HepG2 (cell line): ENCODE measurements at regions not wholly inside any gene's neighbourhood (a gene's known extent, or its start where the extent isn't known, plus 50 kb on each side); places are given as distances from the start of the nearest gene placed in this dataset.

ENCODE experiments used
- ATAC-seq: fragments of 200-7000 bp; cut with Tn5 transposase; 3 replicates; pipeline ENCODE4 v1.9.1; 2020; ENCODE audit warnings: mild to moderate bottlenecking, moderate library complexity
- BruUV-seq: library from RNA; stranded (reverse); fragments of 400-500 nt; replicated peaks from 2 replicates; lab custom pipeline; 2021; lab: Mats Ljungman, UMichigan
- CTCF ChIA-PET: fragments of 300-600 bp; formaldehyde crosslinking; extraction: SDS; loops from one replicate; lab custom pipeline; 2021; ENCODE audit warnings: low total read pairs, inconsistent platforms, low intra/inter-chr PET ratio; lab: Yijun Ruan, JAX
- POLR2A ChIA-PET: fragments of 350-600 bp; sonication (Branson Sonifier 250); formaldehyde crosslinking; loops from one replicate; lab custom pipeline; 2020; ENCODE audit warnings: antibody characterized with exemption, inconsistent platforms; lab: Yijun Ruan, JAX
- DNase-seq: peaks from one replicate; pipeline ENCODE4 v3.0.0-alpha.2; 2015; ENCODE audit warnings: low spot score
- FAIRE-seq: peaks from 3 replicates; lab custom pipeline; 2011; peaks lifted over from hg19 to GRCh38; lab: Jason Lieb, UNC
- H2AFZ ChIP-seq: one replicate; pipeline ENCODE4 v1.6.1; 2011; ENCODE audit warnings: low read length, inconsistent platforms
- H3K27ac ChIP-seq: fragments of 300-600 bp; 3 replicates; pipeline ENCODE4 v1.8.0; 2011; ENCODE audit warnings: mixed run types, mild to moderate bottlenecking, mixed read lengths, low read length, inconsistent platforms; ENCODE audit not compliant: insufficient read depth; ENCODE audit errors: extremely low read length
- H3K27me3 ChIP-seq, 2 experiments: fragments of 200-600 bp in 1 of 2; 2 replicates in 1 of 2; 3 replicates in 1 of 2; pipeline versions ENCODE4 v1.6.0 to v1.8.0; 2011; ENCODE audit warnings: low read length in 2 of 2, mild to moderate bottlenecking in 2 of 2, moderate library complexity in 2 of 2, inconsistent platforms in 1 of 2; ENCODE audit not compliant: insufficient read depth in 2 of 2, control insufficient read depth in 1 of 2
- H3K36me3 ChIP-seq, 2 experiments: fragments of 200-600 bp in 1 of 2; replicated peaks in 1 of 2; 2 replicates in 1 of 2; 3 replicates in 1 of 2; pipeline versions ENCODE4 v1.5.1 to v1.8.0; 2011; ENCODE audit warnings: low read length in 2 of 2, inconsistent platforms in 1 of 2; ENCODE audit not compliant: insufficient read depth in 2 of 2, control insufficient read depth in 1 of 2
- H3K4me1 ChIP-seq: 2 replicates; pipeline ENCODE4 v1.5.1; 2012; ENCODE audit warnings: low read length, inconsistent platforms; ENCODE audit not compliant: insufficient read depth
- H3K4me2 ChIP-seq: 2 replicates; pipeline ENCODE4 v1.6.0; 2011; ENCODE audit warnings: low read depth, low read length, inconsistent platforms
- H3K4me3 ChIP-seq, 3 experiments: fragments of 200-600 bp in 1 of 3; sonication (generic), shearing (Covaris generic) in 1 of 3; replicated peaks in 1 of 3; 2 replicates each; pipeline ENCODE4 v1.5.1; 2011 to 2016; ENCODE audit warnings: low read length in 3 of 3, inconsistent platforms in 2 of 3, low read depth in 2 of 3, mild to moderate bottlenecking in 2 of 3, control low read depth in 1 of 3, mixed read lengths in 1 of 3; ENCODE audit not compliant: insufficient read depth in 1 of 3
- H3K79me2 ChIP-seq: one replicate; pipeline ENCODE4 v1.6.1; 2011; ENCODE audit warnings: low read length, inconsistent platforms; ENCODE audit not compliant: insufficient read depth
- H3K9ac ChIP-seq: 2 replicates; pipeline ENCODE4 v1.6.0; 2011; ENCODE audit warnings: mild to moderate bottlenecking, low read depth, low read length, inconsistent platforms; ENCODE audit not compliant: insufficient read depth
- H3K9me3 ChIP-seq: 2 replicates; pipeline ENCODE4 v1.5.1; 2012; ENCODE audit warnings: mild to moderate bottlenecking, low read length
- H4K20me1 ChIP-seq: 2 replicates; pipeline ENCODE4 v1.6.0; 2011; ENCODE audit warnings: inconsistent platforms, mild to moderate bottlenecking, low read length, moderate library complexity; ENCODE audit not compliant: insufficient read depth
- ATF7 ChIP-seq, 2 experiments: fragments of 450-650 bp in 1 of 2; sonication (generic) in 1 of 2; formaldehyde crosslinking in 1 of 2; IDR thresholded peaks; 2 replicates each; pipeline versions ENCODE4 v1.4.0 to v1.6.1; 2016 to 2020; ENCODE audit warnings: antibody characterized with exemption in 1 of 2, mild to moderate bottlenecking in 1 of 2, missing genetic modification reagents in 1 of 2
- CREB1 ChIP-seq, 2 experiments: fragments of 450-650 bp in 1 of 2; IDR thresholded peaks; 2 replicates each; pipeline ENCODE4 v1.6.1; 2016 to 2017; ENCODE audit warnings: control low read depth in 1 of 2, mild to moderate bottlenecking in 1 of 2, missing compliant biosample characterization in 1 of 2, missing genetic modification characterization in 1 of 2
- FOSL2 ChIP-seq: sonication (generic); formaldehyde crosslinking; IDR thresholded peaks from 2 replicates; pipeline ENCODE4 v1.4.0; 2020; ENCODE audit warnings: missing genetic modification reagents
- GABPA ChIP-seq, 2 experiments: IDR thresholded peaks; 2 replicates each; pipeline ENCODE4 v1.6.1; 2011 to 2016; ENCODE audit warnings: low read depth in 2 of 2, low read length in 1 of 2, missing biosample characterization in 1 of 2, missing genetic modification characterization in 1 of 2
- KLF16 ChIP-seq, 2 experiments: sonication (generic) in 1 of 2; formaldehyde crosslinking in 1 of 2; IDR thresholded peaks; 2 replicates each; pipeline versions ENCODE4 v1.6.1 to v1.8.0; 2016 to 2023; ENCODE audit warnings: missing genetic modification reagents in 2 of 2, missing compliant biosample characterization in 1 of 2
- SSRP1 ChIP-seq: IDR thresholded peaks from 2 replicates; pipeline ENCODE4 v1.6.1; 2016; ENCODE audit warnings: control low read depth
- ZNF678 ChIP-seq: sonication (generic); formaldehyde crosslinking; IDR thresholded peaks from 2 replicates; pipeline ENCODE4 v1.4.0; 2020; ENCODE audit warnings: mild to moderate bottlenecking, missing genetic modification reagents
- WGBS: methylation state at CpG from one replicate; pipeline ENCODE4 v1.1.6; 2017; ENCODE audit warnings: low lambda C conversion rate; 5-methylcytosine and 5-hydroxymethylcytosine counted together
- in situ Hi-C: cut with HindIII; loops from 2 replicates; pipeline ENCODE4 v1.10.0; 2017; ENCODE audit warnings: low pct_unique_long_range_greater_than_20kb; ENCODE audit not compliant: extremely low pct_ligation_motif_present
- intact Hi-C: fragments of 100-400 bp; cut with micrococcal nuclease; formaldehyde crosslinking; loops from one replicate; pipeline ENCODE4 v1.10.0; 2022; ENCODE audit not compliant: unreplicated experiment

DNA sequence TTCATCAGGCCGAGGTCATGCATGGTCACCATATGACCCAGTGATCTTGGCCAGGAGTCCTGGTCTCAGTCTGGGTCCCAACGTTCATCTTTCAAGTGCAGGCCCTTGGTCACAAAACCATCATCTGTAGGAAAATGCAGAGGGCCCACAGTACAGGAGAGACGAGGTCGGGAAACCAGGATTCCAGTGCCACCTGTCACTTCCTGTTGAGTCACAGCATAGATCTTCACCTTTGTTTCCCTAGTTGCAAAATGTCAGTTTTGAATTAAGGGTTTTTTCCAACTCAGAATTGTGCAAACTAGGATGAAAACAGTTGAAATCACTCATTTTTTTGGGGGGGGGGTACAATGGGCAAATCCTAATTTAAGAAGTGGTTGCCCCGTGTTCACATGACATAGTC lies 162.2 kb downstream of the INSIG2 start:
- Histone ChIP-seq H3K4me2 (0 out of 2 replicates have a peak overlapping the region, but pooled peaks have one; percentile 11), H3K36me3 (no peaks in the 10 kb centered on the region), H3K27me3 (no peaks in the 10 kb centered on the region), H2AFZ (no peak overlapping the region), H3K9me3 (no peaks in the 10 kb centered on the region), H4K20me1 (no peaks in the 10 kb centered on the region), H3K27ac (no peak overlapping the region), H3K9ac (no peak overlapping the region), H3K79me2 (no peaks in the 10 kb centered on the region), H3K4me3 (no peak overlapping the region), H3K4me1 (no peaks in the 10 kb centered on the region)
- intact Hi-C loops (no loop called here), in situ Hi-C loops (no loop called here)
- TF ChIP-seq FOSL2 (CRISPR knock-in tag) (peak; percentile 73), GABPA (IDR thresholded peaks at IDR 0.05; ENCODE audit: low read depth, low read length) (no peak), GABPA (CRISPR knock-in tag; IDR thresholded peaks at IDR 0.05; ENCODE audit: low read depth) (peak; percentile 62), ZNF678 (CRISPR knock-in tag) (no peak)
- BruUV-seq = no TSS peak
- DNase-seq (peak; percentile 12), ATAC-seq (no peak; the same call in 2 of the 3 replicates), FAIRE-seq (no peak)
- ChIA-PET CTCF (no interaction called here), POLR2A (no interaction called here)
- 3% methylated on average over 5 of the region's 5 CpGs for WGBS

DNA sequence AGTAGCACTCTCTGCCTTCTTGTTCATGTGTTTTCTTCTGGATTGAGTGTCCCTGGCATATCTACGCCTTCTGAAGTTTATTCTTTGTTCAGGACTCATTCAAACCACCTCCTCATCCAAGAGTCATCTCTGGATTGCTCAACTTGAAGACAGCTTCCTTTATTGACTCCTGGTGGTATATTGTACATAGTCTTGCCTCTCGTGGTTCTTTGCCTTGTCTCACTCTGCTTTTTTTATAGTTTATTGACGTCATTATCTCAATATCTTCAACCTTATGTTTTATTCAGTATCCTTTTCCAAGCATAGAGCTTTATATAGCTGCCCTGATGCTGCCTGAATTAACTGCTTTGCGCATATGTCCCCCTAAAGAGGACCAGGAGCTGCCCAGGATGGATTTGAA lies 161.7 kb downstream of the INSIG2 start:
- ATAC-seq (no peak), FAIRE-seq (no peak), DNase-seq (no peak)
- TF ChIP-seq SSRP1 (CRISPR knock-in tag) = no peak
- TF ChIP-seq KLF16 (CRISPR knock-in tag; IDR thresholded peaks at IDR 0.05) = no peak
- peak; percentile 87 for TF ChIP-seq ATF7 (IDR thresholded peaks at IDR 0.05)
- TF ChIP-seq ATF7 (CRISPR knock-in tag; IDR thresholded peaks at IDR 0.05) = no peak
- TF ChIP-seq CREB1 (IDR thresholded peaks at IDR 0.05) = peak; percentile 49; the same call in 1 of the 2 replicates
- TF ChIP-seq CREB1 (CRISPR knock-in tag; IDR thresholded peaks at IDR 0.05) = no peak
- in situ Hi-C loops (no loop called here), intact Hi-C loops (no loop called here)
- H3K9me3 ChIP-seq = no peaks in the 10 kb centered on the region
- H3K27ac ChIP-seq = no peak overlapping the region
- BruUV-seq = no TSS peak
- no peaks in the 10 kb centered on the region for H3K4me1 ChIP-seq
- H3K4me2 ChIP-seq = no peak overlapping the region
- H4K20me1 ChIP-seq = no peaks in the 10 kb centered on the region
- H2AFZ ChIP-seq = no peak overlapping the region
- ChIA-PET CTCF (no interaction called here), POLR2A (no interaction called here)
- H3K27me3 ChIP-seq = no peaks in the 10 kb centered on the region
- H3K36me3 ChIP-seq = no peaks in the 10 kb centered on the region
- 10% methylated on average over 4 of the region's 4 CpGs for WGBS
- H3K4me3 ChIP-seq = no peak overlapping the region
- H3K9ac ChIP-seq = no peak overlapping the region
- no peaks in the 10 kb centered on the region for H3K79me2 ChIP-seq
